Suprapubic skin (tissue), 4 donors: ENCODE measurements at regions not wholly inside any gene's neighbourhood (a gene's known extent, or its start where the extent isn't known, plus 50 kb on each side); places are given as distances from the start of the nearest gene placed in this dataset.

Experiments used
- DNase-seq, 2 donors: peaks; one replicate each; pipeline ENCODE4 v3.0.0-alpha.2; 2019; ENCODE audit warnings: low spot score in 2 of 2
- H3K27ac ChIP-seq: fragments of 200-600 bp; sonication (generic); one replicate; pipeline ENCODE4 v1.5.1; 2019
- H3K27me3 ChIP-seq: fragments of 200-600 bp; sonication (generic); one replicate; pipeline ENCODE4 v1.5.1; 2019
- H3K36me3 ChIP-seq: fragments of 200-600 bp; sonication (generic); one replicate; pipeline ENCODE4 v1.5.1; 2019
- H3K4me1 ChIP-seq: fragments of 200-600 bp; sonication (generic); one replicate; pipeline ENCODE4 v1.5.1; 2019
- H3K4me3 ChIP-seq: fragments of 200-600 bp; sonication (generic); one replicate; pipeline ENCODE4 v1.5.1; 2019; ENCODE audit warnings: mild to moderate bottlenecking
- H3K9me3 ChIP-seq: fragments of 200-600 bp; sonication (generic); one replicate; pipeline ENCODE4 v1.5.1; 2019
- CTCF ChIP-seq, 2 donors: fragments of 200-600 bp in 1 of 2; fragments of 450-650 bp in 1 of 2; sonication (generic) in 1 of 2; IDR thresholded peaks; one replicate each; pipeline ENCODE4 v1.5.1; 2016 to 2019; ENCODE audit warnings: antibody characterized with exemption in 2 of 2, mild to moderate bottlenecking in 1 of 2, moderate library complexity in 1 of 2
- EP300 ChIP-seq: sonication (generic); formaldehyde crosslinking; IDR thresholded peaks from one replicate; pipeline ENCODE4 v1.6.1; 2017; ENCODE audit warnings: antibody characterized with exemption
- POLR2A ChIP-seq, 2 donors: fragments of 450-650 bp; IDR thresholded peaks; one replicate each; pipeline ENCODE4 v1.6.1; 2017; ENCODE audit warnings: antibody characterized with exemption in 2 of 2, mild to moderate bottlenecking in 2 of 2, moderate library complexity in 2 of 2
- POLR2AphosphoS5 ChIP-seq, 3 donors: sonication (generic); formaldehyde crosslinking; IDR thresholded peaks; one replicate each; pipeline ENCODE4 v1.6.1; 2017; ENCODE audit warnings: antibody characterized with exemption in 3 of 3
- WGBS: methylation state at CpG from one replicate; pipeline ENCODE4 v1.1.5; 2018; 5-methylcytosine and 5-hydroxymethylcytosine counted together

GRCh38 chr18:10239103-10239502 lies 215.3 kb upstream of the APCDD1 start:
- H3K4me3 ChIP-seq = no peak overlapping the region
- WGBS = 20% methylated on average over 7 of the region's 11 CpGs
- TF ChIP-seq POLR2AphosphoS5 (IDR thresholded peaks at IDR 0.05) (no peak), POLR2A (IDR thresholded peaks at IDR 0.05) (no peak), CTCF (IDR thresholded peaks at IDR 0.05) (no peak), EP300 (no peak)
- peaks cover 50% of the 10 kb centered on the region for H3K4me1 ChIP-seq
- H3K9me3 ChIP-seq = no peaks in the 10 kb centered on the region
- H3K27ac ChIP-seq = no peak overlapping the region
- H3K36me3 ChIP-seq = no peaks in the 10 kb centered on the region
- H3K27me3 ChIP-seq = no peaks in the 10 kb centered on the region
- no peak for DNase-seq

GRCh38 chr18:10239991-10240634 lies 214.3 kb upstream of the APCDD1 start:
- Histone ChIP-seq H3K9me3 (no peaks in the 10 kb centered on the region), H3K27me3 (no peaks in the 10 kb centered on the region), H3K4me3 (no peak overlapping the region), H3K4me1 (peaks cover 46% of the 10 kb centered on the region), H3K36me3 (no peaks in the 10 kb centered on the region), H3K27ac (no peak overlapping the region)
- WGBS = 46% methylated on average over 5 of the region's 5 CpGs
- no peak for DNase-seq
- TF ChIP-seq POLR2AphosphoS5 (IDR thresholded peaks at IDR 0.05) = no peak
- no peak for TF ChIP-seq POLR2A (IDR thresholded peaks at IDR 0.05)
- no peak for TF ChIP-seq CTCF (IDR thresholded peaks at IDR 0.05)
- TF ChIP-seq EP300 = no peak

- H3K36me3 ChIP-seq = no peaks in the 10 kb centered on the region
- DNase-seq = no peak
- no peaks in the 10 kb centered on the region for H3K9me3 ChIP-seq
- peaks cover 45% of the 10 kb centered on the region for H3K4me1 ChIP-seq
- no peaks in the 10 kb centered on the region for H3K27me3 ChIP-seq
- H3K27ac ChIP-seq = no peak overlapping the region
- H3K4me3 ChIP-seq = no peak overlapping the region
- WGBS = 76% methylated on average over 2 of the region's 2 CpGs
- TF ChIP-seq CTCF (IDR thresholded peaks at IDR 0.05) (no peak), POLR2AphosphoS5 (IDR thresholded peaks at IDR 0.05) (no peak), POLR2A (IDR thresholded peaks at IDR 0.05) (no peak), EP300 (no peak)
Observed at GRCh38 chr18:10240973-10241372, 213.5 kb upstream of the APCDD1 start.

GRCh38 chr18:10241579-10241978 lies 212.9 kb upstream of the APCDD1 start:
- 29% methylated on average over 1 of the region's 1 CpG for WGBS
- Histone ChIP-seq H3K9me3 (no peaks in the 10 kb centered on the region), H3K27me3 (no peaks in the 10 kb centered on the region), H3K4me3 (no peak overlapping the region), H3K4me1 (peaks cover 49% of the 10 kb centered on the region), H3K36me3 (no peaks in the 10 kb centered on the region), H3K27ac (no peak overlapping the region)
- TF ChIP-seq CTCF (IDR thresholded peaks at IDR 0.05) (no peak), POLR2A (IDR thresholded peaks at IDR 0.05) (no peak), EP300 (no peak), POLR2AphosphoS5 (IDR thresholded peaks at IDR 0.05) (no peak)
- no peak for DNase-seq

- no peak for DNase-seq
- 47% methylated on average over 7 of the region's 7 CpGs for WGBS
- no peak overlapping the region for H3K4me3 ChIP-seq
Observed at GRCh38 chr18:10242936-10243680, 211.3 kb upstream of the APCDD1 start.

More at GRCh38 chr18:10242936-10243680, 211.3 kb upstream of the APCDD1 start:
- H3K9me3 ChIP-seq = no peaks in the 10 kb centered on the region
- H3K27me3 ChIP-seq = no peaks in the 10 kb centered on the region
- no peaks in the 10 kb centered on the region for H3K36me3 ChIP-seq
- TF ChIP-seq CTCF (IDR thresholded peaks at IDR 0.05) = no peak
- no peak for TF ChIP-seq POLR2A (IDR thresholded peaks at IDR 0.05)
- no peak for TF ChIP-seq EP300
- TF ChIP-seq POLR2AphosphoS5 (IDR thresholded peaks at IDR 0.05) = no peak
- peaks cover 49% of the 10 kb centered on the region for H3K4me1 ChIP-seq
- H3K27ac ChIP-seq = no peak overlapping the region
